Right lobe of liver (tissue), 6 donors: ENCODE measurements at regions not wholly inside any gene's neighbourhood (a gene's known extent, or its start where the extent isn't known, plus 50 kb on each side); places are given as distances from the start of the nearest gene placed in this dataset.

Experiments
- ATAC-seq, 4 donors: fragments of 200-7000 bp; cut with Tn5 transposase; one replicate each; pipeline ENCODE4 v1.9.1; 2020; ENCODE audit warnings: mild to moderate bottlenecking in 4 of 4, moderate library complexity in 4 of 4
- DNase-seq, 3 donors: peaks; one replicate each; pipeline ENCODE4 v3.0.0-alpha.2; 2020
- H3K27ac ChIP-seq, 3 donors: fragments of 200-600 bp; one replicate each; pipeline ENCODE4 v1.8.0; 2022
- H3K27me3 ChIP-seq, 2 donors: fragments of 200-600 bp; one replicate each; pipeline ENCODE4 v1.8.0; 2022
- H3K36me3 ChIP-seq, 4 donors: fragments of 200-600 bp; sonication (generic) in 1 of 4; one replicate each; pipeline versions ENCODE4 v1.5.1 to v1.8.0; 2017 to 2022; ENCODE audit warnings: control low read depth in 1 of 4
- H3K4me1 ChIP-seq, 4 donors: fragments of 200-600 bp; sonication (generic) in 1 of 4; one replicate each; pipeline versions ENCODE4 v1.5.1 to v1.8.0; 2017 to 2022; ENCODE audit warnings: control low read depth in 1 of 4
- H3K4me3 ChIP-seq, 3 donors: fragments of 200-600 bp; one replicate each; pipeline ENCODE4 v1.8.0; 2022
- H3K9me3 ChIP-seq, 4 donors: fragments of 200-600 bp; sonication (generic) in 1 of 4; one replicate each; pipeline versions ENCODE4 v1.5.1 to v1.8.0; 2017 to 2022; ENCODE audit warnings: control low read depth in 1 of 4
- CTCF ChIP-seq, 4 donors: fragments of 200-600 bp in 3 of 4; fragments of 450-650 bp in 1 of 4; IDR thresholded peaks; one replicate each; pipeline versions ENCODE4 v1.5.1 to v1.8.0; 2016 to 2022; ENCODE audit warnings: antibody characterized with exemption in 4 of 4, mild to moderate bottlenecking in 2 of 4
- POLR2A ChIP-seq: fragments of 450-650 bp; IDR thresholded peaks from one replicate; pipeline ENCODE4 v1.6.1; 2017; ENCODE audit warnings: antibody characterized with exemption, mild to moderate bottlenecking
- WGBS: methylation state at CpG from one replicate; pipeline ENCODE4 v1.1.6; 2018; ENCODE audit warnings: low coverage, low lambda C conversion rate; ENCODE audit not compliant: insufficient coverage; ENCODE audit errors: missing lambda C conversion rate; 5-methylcytosine and 5-hydroxymethylcytosine counted together
- intact Hi-C, 2 donors: fragments of 100-400 bp; cut with DNase I; formaldehyde crosslinking; loops; one replicate each; pipeline versions ENCODE4 v1.11.2 to v1.14.1; 2022
- donor health status: DM: no; HTN: yes; CAD: no.
- donor health status: DM: no; HTN: no; CAD: no.
- donor health status: DM: no; HTN: no; CAD: no.
- donor health status: DM: no; HTN: yes; CAD: no.
- donor health status: DM: no; HTN: yes; CAD: no.

GRCh38 chr2:151106805-151107506 lies 154.7 kb downstream of the RBM43 start:
- Histone ChIP-seq H3K4me1 (peaks cover 0 to 3% (median 0%) of the 10 kb centered on the region in 4 donors), H3K27ac (no peak overlapping the region), H3K27me3 (no peaks in the 10 kb centered on the region), H3K9me3 (no peaks in the 10 kb centered on the region), H3K4me3 (no peak overlapping the region), H3K36me3 (no peaks in the 10 kb centered on the region)
- no peak for TF ChIP-seq POLR2A
- WGBS: 53% methylated on average over 2 of the region's 3 CpGs
- ATAC-seq: no peak
- no peak for DNase-seq
- intact Hi-C loops: no loop called here

GRCh38 chr2:151103551-151103950 lies 158.1 kb downstream of the RBM43 start:
- Histone ChIP-seq H3K27ac (no peak overlapping the region), H3K36me3 (no peaks in the 10 kb centered on the region), H3K4me1 (no peaks in the 10 kb centered on the region), H3K27me3 (no peaks in the 10 kb centered on the region), H3K4me3 (no peak overlapping the region), H3K9me3 (no peaks in the 10 kb centered on the region)
- ATAC-seq (no peak), DNase-seq (no peak)
- intact Hi-C loops: no loop called here
- TF ChIP-seq CTCF (IDR thresholded peaks at IDR 0.05) (no peak), POLR2A (no peak)
- WGBS: 43% methylated on average over 2 of the region's 4 CpGs

DNA sequence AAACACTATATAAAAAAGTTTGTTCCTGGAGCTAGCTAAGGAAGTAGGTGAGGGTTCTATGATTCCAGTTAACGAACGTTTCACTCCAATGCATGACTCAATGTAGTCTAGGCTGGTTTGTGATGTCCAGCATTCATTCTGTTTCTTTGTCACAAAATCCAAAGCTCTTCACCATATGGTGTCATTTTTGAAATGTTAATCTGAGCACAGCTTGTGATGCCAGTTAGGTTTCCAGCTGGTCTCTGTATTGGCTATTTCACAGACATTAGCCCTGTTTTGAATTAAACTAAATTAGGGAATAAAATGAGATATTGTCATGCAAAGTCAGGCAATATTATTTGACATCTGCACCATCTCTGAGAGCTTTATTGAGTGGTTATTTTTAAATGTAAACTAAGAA lies 159.4 kb downstream of the RBM43 start:
- intact Hi-C loops: no loop called here
- Histone ChIP-seq H3K27me3 (no peaks in the 10 kb centered on the region), H3K27ac (no peak overlapping the region), H3K9me3 (no peaks in the 10 kb centered on the region), H3K4me1 (no peaks in the 10 kb centered on the region), H3K36me3 (no peaks in the 10 kb centered on the region), H3K4me3 (no peak overlapping the region)
- no peak for DNase-seq
- no peak for TF ChIP-seq CTCF (IDR thresholded peaks at IDR 0.05)
- TF ChIP-seq POLR2A: no peak
- ATAC-seq: no peak
- 51% methylated on average over 2 of the region's 2 CpGs for WGBS

- no peak for TF ChIP-seq CTCF (IDR thresholded peaks at IDR 0.05)
- TF ChIP-seq POLR2A: no peak
- Histone ChIP-seq H3K27ac (no peak overlapping the region), H3K4me3 (no peak overlapping the region), H3K9me3 (no peaks in the 10 kb centered on the region), H3K36me3 (no peaks in the 10 kb centered on the region), H3K27me3 (no peaks in the 10 kb centered on the region), H3K4me1 (no peaks in the 10 kb centered on the region)
- no peak for ATAC-seq
- no peak for DNase-seq
- intact Hi-C loops: no loop called here
These were observed 162.8 kb downstream of the RBM43 start for GRCh38 chr2:151098841-151099240.

DNA sequence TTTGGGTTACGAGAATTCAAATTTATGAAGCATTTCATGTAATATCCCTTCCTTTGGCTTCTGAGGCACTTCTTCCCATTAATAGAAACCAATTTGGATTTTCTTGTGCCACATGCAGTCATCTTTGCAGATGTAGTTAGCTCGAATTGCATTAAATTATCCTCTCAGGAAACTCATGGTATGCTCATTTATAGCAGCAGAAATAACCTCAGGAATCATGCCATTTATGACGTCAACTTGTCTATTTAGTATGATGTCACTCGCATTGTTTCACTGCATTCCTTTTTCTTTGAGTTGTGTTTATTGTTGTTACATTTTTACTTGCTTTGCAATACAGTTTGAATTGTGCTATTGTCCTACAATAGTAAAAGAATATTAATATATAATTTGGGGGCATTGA lies 163.8 kb downstream of the RBM43 start:
- intact Hi-C loops: no loop called here
- Histone ChIP-seq H3K27ac (no peak overlapping the region), H3K36me3 (no peaks in the 10 kb centered on the region), H3K9me3 (no peaks in the 10 kb centered on the region), H3K4me3 (no peak overlapping the region), H3K4me1 (no peaks in the 10 kb centered on the region), H3K27me3 (no peaks in the 10 kb centered on the region)
- no peak for DNase-seq
- WGBS: 61% methylated on average over 4 of the region's 4 CpGs
- TF ChIP-seq CTCF (IDR thresholded peaks at IDR 0.05): no peak
- no peak for TF ChIP-seq POLR2A
- ATAC-seq: no peak
